ENCODE measurements at regions not wholly inside any gene's neighbourhood (a gene's known extent, or its start where the extent isn't known, plus 50 kb on each side); places are given as distances from the start of the nearest gene placed in this dataset.
"Not testable (repeated sequence)": the region's sequence is repeated elsewhere in the genome, so short reads cannot be mapped to it uniquely, and the experiment has no call there.

DNA sequence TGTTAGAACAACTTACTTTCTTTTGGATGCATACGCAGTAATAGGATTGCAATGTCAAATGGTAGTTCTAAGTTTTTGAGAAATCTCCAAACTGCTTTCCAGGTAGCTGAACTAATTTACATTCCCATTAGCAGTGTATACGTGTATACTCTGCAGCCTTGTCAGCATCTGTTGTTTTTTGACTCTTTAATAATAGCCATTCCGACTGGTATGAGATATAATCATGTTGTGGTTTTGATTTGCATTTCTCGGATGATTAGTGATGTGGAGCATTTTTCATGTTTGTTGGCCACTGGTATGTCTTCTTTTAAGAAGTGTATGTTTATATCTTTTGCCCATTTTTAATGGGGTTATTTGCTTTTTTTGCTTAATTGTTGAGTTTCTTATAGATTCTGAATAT is 76.9 kb upstream of the HNRNPA1L2 start:
- not testable (repeated sequence) for DNase-seq (ENCODE audit: low read depth in 3 of 3, low spot score in 2 of 3)

DNA sequence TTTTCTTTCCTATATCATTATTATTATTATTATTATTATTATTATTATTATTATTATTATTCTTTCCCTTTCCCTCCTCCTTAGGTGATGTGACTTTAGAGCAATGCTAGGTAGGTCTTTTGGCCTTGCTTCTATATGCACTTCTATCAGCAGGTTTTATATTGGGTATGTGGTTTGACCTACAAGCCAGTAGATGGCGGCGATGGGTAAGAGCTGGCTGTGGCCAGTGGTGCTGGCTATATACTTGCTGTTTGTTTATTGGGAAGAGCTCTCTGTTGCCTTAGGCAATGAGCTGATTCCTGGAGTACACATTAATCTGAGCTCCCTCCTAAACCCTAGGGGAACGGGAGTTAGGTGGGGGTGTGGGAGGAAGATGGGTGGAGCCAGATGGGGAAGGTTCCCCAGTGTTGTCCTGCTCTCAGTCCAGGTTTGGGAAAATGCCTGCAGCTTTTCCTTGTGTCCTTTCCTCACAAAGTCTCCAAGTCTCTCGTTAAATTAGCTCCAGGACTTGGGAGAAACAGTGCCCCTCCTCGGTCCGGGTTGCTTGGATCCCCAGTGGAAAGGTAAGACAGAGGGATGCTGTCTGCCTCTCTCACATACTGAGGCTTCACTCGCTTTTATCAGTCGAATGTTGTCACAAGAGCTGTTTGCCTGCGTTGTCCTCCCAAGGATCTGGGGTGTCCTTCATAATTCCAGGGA is 72.2 kb upstream of the HNRNPA1L2 start:
- peak; percentile 0 to 4 (median 2) for DNase-seq (ENCODE audit: low read depth in 3 of 3, low spot score in 2 of 3)

DNA sequence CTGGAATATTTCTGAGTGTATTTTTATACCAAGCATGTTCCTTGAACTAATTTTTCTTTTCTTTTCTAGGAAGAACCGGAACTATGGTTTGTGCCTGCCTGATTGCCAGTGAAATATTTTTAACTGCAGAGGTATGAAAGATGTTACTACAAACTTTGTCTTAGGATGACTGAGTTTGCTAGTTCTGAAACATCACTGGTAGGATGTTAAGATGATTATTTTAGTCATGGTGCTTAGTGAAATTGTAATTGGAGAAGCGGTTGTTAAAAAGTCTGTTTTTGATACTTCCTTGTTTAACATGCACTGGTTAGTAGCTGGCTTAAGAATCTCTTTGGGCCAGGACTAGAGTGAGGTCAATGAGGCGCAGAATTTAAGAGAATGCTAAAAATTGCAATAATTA is 71.1 kb upstream of the HNRNPA1L2 start:
- not testable (repeated sequence) for DNase-seq (ENCODE audit: low read depth in 3 of 3, low spot score in 2 of 3)

DNA sequence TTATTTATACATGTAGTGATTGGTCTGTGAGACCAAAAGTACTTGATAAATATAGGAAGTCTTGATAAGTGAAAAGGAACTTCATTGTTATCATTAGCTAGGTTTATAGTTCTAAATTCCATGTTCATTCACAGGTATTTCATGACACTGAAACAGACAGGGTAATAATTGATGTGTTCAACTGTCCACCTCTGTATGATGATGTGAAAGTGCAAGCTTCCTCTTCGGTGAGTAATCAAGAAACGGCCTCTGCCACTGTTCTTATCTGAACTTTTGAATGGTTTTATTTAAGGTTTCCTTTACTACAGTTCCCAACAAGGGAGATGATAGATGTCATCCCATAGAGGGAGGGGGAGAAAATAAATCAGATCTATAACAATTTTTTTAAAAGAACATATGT is 59.3 kb upstream of the HNRNPA1L2 start:
- DNase-seq (ENCODE audit: low read depth in 3 of 3, low spot score in 2 of 3), result not testable (repeated sequence)
